GM10266 (cell line): ENCODE measurements at regions not wholly inside any gene's neighbourhood (a gene's known extent, or its start where the extent isn't known, plus 50 kb on each side); places are given as distances from the start of the nearest gene placed in this dataset.

ENCODE experiments used
- DNase-seq: peaks from one replicate; pipeline ENCODE4 v3.0.0; 2012; ENCODE audit errors: extremely low spot score
- TF ChIP-seq, protein P1 (sequence below): IDR thresholded peaks from 2 replicates; pipeline ENCODE4 v1.5.1; 2012; ENCODE audit warnings: mild to moderate bottlenecking, low read depth; ENCODE audit not compliant: control insufficient read depth, insufficient read depth; ENCODE audit errors: missing control alignments

DNA sequence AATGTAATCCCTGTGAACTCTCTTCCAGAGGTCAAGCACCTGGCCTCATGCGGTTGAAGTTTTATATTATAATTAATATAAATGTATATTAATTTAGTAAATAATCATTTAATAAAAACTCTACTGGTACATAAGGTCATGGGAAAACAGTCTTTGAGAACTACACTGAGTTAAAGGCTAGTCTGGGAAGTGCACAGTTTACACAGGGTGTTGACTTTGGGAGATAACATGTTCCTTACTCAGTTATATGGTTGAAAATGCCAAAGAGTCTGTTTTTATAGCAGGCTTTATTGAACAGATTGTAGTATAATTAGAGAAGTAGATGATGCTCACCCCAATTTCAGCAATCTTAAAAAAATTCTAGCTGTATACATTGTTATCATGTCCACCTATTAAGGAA is 735.9 kb downstream of the GATA3 start:
- no peak for DNase-seq
- TF ChIP-seq, protein P1, sequence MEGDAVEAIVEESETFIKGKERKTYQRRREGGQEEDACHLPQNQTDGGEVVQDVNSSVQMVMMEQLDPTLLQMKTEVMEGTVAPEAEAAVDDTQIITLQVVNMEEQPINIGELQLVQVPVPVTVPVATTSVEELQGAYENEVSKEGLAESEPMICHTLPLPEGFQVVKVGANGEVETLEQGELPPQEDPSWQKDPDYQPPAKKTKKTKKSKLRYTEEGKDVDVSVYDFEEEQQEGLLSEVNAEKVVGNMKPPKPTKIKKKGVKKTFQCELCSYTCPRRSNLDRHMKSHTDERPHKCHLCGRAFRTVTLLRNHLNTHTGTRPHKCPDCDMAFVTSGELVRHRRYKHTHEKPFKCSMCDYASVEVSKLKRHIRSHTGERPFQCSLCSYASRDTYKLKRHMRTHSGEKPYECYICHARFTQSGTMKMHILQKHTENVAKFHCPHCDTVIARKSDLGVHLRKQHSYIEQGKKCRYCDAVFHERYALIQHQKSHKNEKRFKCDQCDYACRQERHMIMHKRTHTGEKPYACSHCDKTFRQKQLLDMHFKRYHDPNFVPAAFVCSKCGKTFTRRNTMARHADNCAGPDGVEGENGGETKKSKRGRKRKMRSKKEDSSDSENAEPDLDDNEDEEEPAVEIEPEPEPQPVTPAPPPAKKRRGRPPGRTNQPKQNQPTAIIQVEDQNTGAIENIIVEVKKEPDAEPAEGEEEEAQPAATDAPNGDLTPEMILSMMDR = no peak

DNA sequence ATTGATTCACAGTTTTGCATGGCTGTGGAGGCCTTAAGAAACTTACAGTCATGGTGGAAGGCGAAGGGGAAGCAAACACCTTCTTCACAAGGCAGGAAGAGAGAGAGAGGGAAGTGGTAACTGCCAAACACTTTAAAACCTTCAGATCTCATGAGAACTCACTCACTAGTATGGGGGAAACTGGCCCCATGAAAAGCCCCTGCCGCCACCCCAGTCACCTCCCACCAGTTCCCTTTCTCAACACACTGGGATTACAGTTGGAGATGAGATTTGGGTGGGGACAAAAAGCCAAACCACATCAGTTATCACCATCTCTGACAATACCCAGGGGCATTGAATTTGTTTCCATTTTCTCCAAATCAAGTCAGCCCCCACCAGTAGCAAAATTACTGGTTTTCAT is 740.4 kb downstream of the GATA3 start:
- TF ChIP-seq, protein P1 = no peak
- no peak for DNase-seq

DNA sequence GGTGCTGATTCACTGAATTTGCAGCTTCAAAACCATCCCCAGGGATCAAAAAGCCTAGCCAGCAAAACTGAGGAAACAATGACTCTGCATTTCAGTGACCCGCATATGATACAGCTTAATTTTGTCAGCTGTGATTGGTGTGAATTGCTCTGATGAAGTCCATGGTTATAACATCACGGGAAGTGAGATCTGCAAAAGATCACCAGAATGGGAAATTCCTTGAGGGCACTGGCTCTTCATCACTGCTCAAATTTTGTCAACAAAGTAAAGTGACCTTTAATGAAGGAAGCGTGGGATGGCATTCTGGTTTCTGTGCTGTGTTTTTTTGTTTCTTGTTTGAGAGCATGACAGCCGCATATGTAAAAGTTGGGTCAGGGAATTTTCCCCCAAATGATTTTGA is 745.9 kb downstream of the GATA3 start:
- no peak for DNase-seq
- TF ChIP-seq, protein P1 = no peak

DNA sequence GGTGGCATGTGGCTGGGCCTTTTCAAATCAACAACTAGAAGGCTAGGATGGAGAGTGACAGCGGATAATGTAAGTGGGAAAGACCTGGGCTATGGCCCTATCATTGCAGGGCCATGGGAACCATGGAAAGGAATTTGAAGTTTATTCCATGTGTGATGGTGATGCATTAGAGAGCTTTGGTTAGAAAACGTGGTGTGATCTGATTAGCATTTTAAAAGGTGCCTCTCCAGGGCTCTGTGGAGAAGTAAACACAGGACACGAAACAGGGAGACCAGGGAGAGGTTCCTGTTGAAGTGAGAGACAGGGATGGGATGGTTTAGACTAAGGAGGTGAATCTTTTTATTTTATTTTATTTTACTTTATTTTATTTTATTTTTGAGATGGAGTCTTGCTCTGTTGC is 749.5 kb downstream of the GATA3 start:
- DNase-seq = no peak

DNA sequence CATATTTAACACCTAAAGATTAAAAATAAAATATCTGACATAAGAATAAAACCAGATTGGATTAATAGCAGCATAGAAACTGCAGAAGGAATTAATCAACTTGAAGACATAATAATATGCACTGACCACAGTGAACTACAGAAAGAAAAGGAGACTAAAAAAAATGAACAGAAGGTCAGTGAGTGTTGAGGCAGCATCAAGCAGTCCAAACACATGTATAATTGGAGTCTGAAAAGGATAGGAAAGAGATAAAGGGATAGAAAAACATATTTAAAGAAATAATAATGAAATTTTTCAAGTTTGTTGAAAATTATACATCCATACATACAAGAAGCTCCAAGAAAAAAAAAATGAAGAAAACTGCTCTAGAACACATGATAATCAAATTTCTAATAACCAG is 756.2 kb downstream of the GATA3 start:
- TF ChIP-seq, protein P1 = no peak
- no peak for DNase-seq

More for the DNA sequence above, 749.5 kb downstream of the GATA3 start:
- TF ChIP-seq, protein P1 = no peak

DNA sequence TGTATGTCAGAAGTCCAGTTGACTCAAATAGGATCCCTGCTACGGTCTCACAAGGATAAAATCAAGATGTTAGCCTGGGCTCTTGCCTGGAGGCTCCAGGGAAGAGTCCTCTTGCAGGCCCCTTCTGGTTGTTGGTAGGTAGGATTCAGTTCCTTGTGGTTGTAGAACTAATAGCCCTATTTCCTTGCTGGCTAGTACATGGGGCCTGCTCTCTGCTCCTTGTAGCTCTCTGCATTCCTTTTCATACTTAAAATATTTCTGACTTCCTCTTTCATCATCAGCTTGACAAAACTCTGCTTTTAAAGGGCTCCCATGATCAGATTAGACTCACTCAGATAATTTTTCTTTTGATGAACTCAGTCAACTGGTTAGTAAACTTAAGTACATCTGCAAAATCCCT is 756.7 kb downstream of the GATA3 start:
- TF ChIP-seq, protein P1 = no peak
- DNase-seq = no peak

DNA sequence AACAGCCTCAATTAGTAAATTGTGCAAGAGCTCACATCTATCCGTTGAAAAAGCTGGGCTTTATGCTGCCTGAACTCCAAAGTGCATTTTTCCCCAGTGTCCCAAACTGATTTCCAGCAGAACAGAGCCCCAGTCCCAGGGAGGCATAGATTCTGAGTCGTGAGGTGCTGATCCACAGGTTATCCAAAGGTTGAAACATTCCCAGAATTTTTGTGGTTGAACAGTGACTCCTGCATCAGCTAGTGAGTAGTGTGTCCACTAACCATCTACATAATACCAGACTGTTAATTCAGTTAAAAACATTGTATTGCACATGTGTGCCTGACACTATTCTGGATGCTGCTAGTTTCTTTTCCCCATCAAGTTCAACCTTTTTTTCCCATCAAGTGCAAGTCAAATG is 761.5 kb downstream of the GATA3 start:
- DNase-seq = no peak
- TF ChIP-seq, protein P1 = no peak
